SU-DHL-6 (cell line): ENCODE measurements at regions not wholly inside any gene's neighbourhood (a gene's known extent, or its start where the extent isn't known, plus 50 kb on each side); places are given as distances from the start of the nearest gene placed in this dataset.

Experiments
- H2AFZ ChIP-seq: fragments of 200-600 bp; sonication (generic); 2 replicates; pipeline ENCODE4 v1.6.1; 2014; ENCODE audit warnings: low read depth, mild to moderate bottlenecking, moderate library complexity, mixed read lengths, antibody characterized with exemption, low read length; ENCODE audit not compliant: severe bottlenecking
- H3F3A ChIP-seq: fragments of 200-600 bp; shearing (Covaris generic); 2 replicates; pipeline ENCODE4 v1.6.0; 2016; ENCODE audit warnings: antibody characterized with exemption, mild to moderate bottlenecking; ENCODE audit not compliant: insufficient read depth
- H3K27ac ChIP-seq: fragments of 200-600 bp; sonication (generic); 2 replicates; pipeline ENCODE4 v1.5.1; 2016; ENCODE audit warnings: low read depth, mild to moderate bottlenecking, low read length, moderate library complexity, mixed read lengths
- H3K27me3 ChIP-seq: fragments of 200-600 bp; sonication (generic), shearing (Covaris generic); 2 replicates; pipeline ENCODE4 v1.6.0; 2014; ENCODE audit warnings: mild to moderate bottlenecking, low read length
- H3K36me3 ChIP-seq: fragments of 200-600 bp; sonication (generic); 2 replicates; pipeline ENCODE4 v1.6.1; 2014; ENCODE audit warnings: mild to moderate bottlenecking, low read length, mixed read lengths
- H3K4me2 ChIP-seq: fragments of 300-600, 200-600 bp; shearing (Covaris generic), sonication (generic); 2 replicates; pipeline ENCODE4 v1.6.0; 2014; ENCODE audit warnings: low read length, low read depth, mild to moderate bottlenecking; ENCODE audit not compliant: poor library complexity, severe bottlenecking
- H3K4me3 ChIP-seq: fragments of 200-600 bp; sonication (generic); 2 replicates; pipeline ENCODE4 v1.5.1; 2014; ENCODE audit warnings: antibody characterized with exemption, low read length, mild to moderate bottlenecking, mixed read lengths; ENCODE audit not compliant: insufficient read depth, poor library complexity, severe bottlenecking
- H3K79me2 ChIP-seq: fragments of 200-600 bp; sonication (generic); 2 replicates; pipeline ENCODE4 v1.6.1; 2014; ENCODE audit warnings: mild to moderate bottlenecking, low read length, moderate library complexity; ENCODE audit not compliant: insufficient read depth
- H3K9ac ChIP-seq: fragments of 200-600 bp; sonication (generic); 2 replicates; pipeline ENCODE4 v1.7.0; 2014; ENCODE audit warnings: mild to moderate bottlenecking, low read length
- H3K9me2 ChIP-seq: fragments of 200-600 bp; sonication (generic); replicated peaks from 2 replicates; pipeline ENCODE4 v1.6.1; 2014; ENCODE audit warnings: low read length; ENCODE audit not compliant: insufficient read depth
- H3K9me3 ChIP-seq: fragments of 200-600 bp; sonication (generic); 2 replicates; pipeline ENCODE4 v1.6.1; 2014; ENCODE audit warnings: low read length, mixed read lengths; ENCODE audit not compliant: insufficient read depth
- H4K20me1 ChIP-seq: fragments of 200-600 bp; sonication (generic); 2 replicates; pipeline ENCODE4 v1.6.1; 2014; ENCODE audit warnings: low read depth, mild to moderate bottlenecking, antibody characterized with exemption, low read length, moderate library complexity, mixed read lengths
- EZH2phosphoT487 ChIP-seq: fragments of 200-600 bp; sonication (generic), shearing (Covaris generic); conservative IDR thresholded peaks from 2 replicates; pipeline ENCODE4 v1.6.1; 2018; ENCODE audit warnings: mild to moderate bottlenecking, antibody characterized with exemption, low read length, moderate library complexity, mixed read lengths
- TF ChIP-seq, protein P1 (sequence below): fragments of 200-600 bp; sonication (generic); IDR thresholded peaks from one replicate; pipeline ENCODE4 v1.5.1; 2017; ENCODE audit warnings: antibody characterized with exemption, mild to moderate bottlenecking, low read length, moderate library complexity; ENCODE audit not compliant: insufficient read depth, poor library complexity, severe bottlenecking

DNA sequence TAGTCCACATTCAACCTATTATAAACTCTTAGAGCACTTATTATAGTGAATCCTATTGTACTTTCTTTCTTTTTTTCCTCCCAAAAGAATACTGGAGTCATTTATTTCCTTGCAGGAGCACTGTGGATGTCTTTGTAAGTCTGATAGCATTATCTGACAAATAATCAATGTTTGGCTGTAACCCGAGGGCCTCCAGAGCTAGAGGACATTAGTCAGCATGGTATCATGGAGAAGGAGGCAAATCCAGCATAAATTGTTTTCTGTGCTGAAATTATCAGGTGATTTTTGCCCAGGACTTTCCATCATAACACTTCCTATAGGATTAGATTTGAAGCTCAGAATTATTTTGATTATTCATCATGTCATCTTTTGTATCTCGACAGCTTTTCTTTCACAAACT lies 551.0 kb downstream of the ZNF608 start:
- Histone ChIP-seq H3K4me2 (no peak overlapping the region), H3K4me3 (no peak overlapping the region), H3F3A (no peaks in the 10 kb centered on the region), H3K36me3 (no peaks in the 10 kb centered on the region), H3K9ac (no peak overlapping the region), H3K9me2 (no peaks in the 10 kb centered on the region), H4K20me1 (no peaks in the 10 kb centered on the region), H3K9me3 (no peaks in the 10 kb centered on the region), H3K27ac (no peak overlapping the region), H2AFZ (no peak overlapping the region), H3K79me2 (no peaks in the 10 kb centered on the region), H3K27me3 (no peaks in the 10 kb centered on the region)
- TF ChIP-seq, protein P1, sequence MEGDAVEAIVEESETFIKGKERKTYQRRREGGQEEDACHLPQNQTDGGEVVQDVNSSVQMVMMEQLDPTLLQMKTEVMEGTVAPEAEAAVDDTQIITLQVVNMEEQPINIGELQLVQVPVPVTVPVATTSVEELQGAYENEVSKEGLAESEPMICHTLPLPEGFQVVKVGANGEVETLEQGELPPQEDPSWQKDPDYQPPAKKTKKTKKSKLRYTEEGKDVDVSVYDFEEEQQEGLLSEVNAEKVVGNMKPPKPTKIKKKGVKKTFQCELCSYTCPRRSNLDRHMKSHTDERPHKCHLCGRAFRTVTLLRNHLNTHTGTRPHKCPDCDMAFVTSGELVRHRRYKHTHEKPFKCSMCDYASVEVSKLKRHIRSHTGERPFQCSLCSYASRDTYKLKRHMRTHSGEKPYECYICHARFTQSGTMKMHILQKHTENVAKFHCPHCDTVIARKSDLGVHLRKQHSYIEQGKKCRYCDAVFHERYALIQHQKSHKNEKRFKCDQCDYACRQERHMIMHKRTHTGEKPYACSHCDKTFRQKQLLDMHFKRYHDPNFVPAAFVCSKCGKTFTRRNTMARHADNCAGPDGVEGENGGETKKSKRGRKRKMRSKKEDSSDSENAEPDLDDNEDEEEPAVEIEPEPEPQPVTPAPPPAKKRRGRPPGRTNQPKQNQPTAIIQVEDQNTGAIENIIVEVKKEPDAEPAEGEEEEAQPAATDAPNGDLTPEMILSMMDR = no peak
- no peak for TF ChIP-seq EZH2phosphoT487

DNA sequence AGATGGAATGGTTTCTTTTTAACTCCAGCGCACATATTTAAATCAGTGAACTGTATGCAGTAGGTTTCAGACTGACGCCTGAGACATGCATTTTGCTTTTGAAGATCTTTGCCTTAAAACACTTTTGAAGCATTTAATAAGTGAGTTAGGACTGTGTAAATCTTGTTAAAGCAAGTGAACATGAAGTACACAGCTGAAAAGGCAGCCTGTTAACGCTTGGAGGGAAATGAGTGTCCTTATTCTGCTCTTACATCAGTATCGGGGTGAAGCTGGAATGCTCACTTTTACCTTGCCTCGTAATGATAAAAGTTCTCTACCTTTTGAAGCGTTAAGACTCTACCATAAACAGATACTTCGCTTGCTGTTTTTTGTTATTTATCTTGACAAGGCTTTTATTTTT lies 552.2 kb downstream of the ZNF608 start:
- H3K9ac ChIP-seq = no peak overlapping the region
- H3K9me2 ChIP-seq = no peaks in the 10 kb centered on the region
- no peaks in the 10 kb centered on the region for H3K9me3 ChIP-seq
- H3F3A ChIP-seq = no peaks in the 10 kb centered on the region
- H3K79me2 ChIP-seq = no peaks in the 10 kb centered on the region
- no peaks in the 10 kb centered on the region for H3K36me3 ChIP-seq
- H3K27me3 ChIP-seq = no peaks in the 10 kb centered on the region
- H3K4me2 ChIP-seq = no peak overlapping the region
- no peak overlapping the region for H3K4me3 ChIP-seq
- TF ChIP-seq EZH2phosphoT487 = no peak
- TF ChIP-seq, protein P1 = no peak
- H2AFZ ChIP-seq = no peak overlapping the region
- no peaks in the 10 kb centered on the region for H4K20me1 ChIP-seq
- H3K27ac ChIP-seq = no peak overlapping the region

DNA sequence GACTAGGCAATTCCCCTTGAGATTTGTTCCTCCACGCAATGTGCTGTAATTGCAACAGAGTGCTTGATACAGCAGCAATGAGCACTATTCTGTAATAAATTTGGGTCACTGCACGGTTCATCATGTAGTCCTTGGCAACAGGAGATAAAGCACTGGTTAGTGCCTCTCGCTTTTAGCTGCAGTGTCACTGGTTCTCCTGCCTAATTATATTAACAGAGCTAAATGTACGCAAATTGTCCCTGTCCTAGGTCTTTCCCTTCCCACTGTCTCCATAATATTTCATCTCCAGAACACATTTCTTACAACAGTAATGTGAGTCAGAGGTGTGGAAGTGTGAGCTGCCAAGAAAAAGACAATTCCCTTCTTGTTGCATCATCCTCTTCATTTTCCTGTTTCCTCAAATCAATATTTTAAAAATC lies 553.1 kb downstream of the ZNF608 start:
- Histone ChIP-seq H3K36me3 (no peaks in the 10 kb centered on the region), H3K4me2 (no peak overlapping the region), H3K27ac (no peak overlapping the region), H3K9me3 (no peaks in the 10 kb centered on the region), H3K27me3 (no peaks in the 10 kb centered on the region), H3K9me2 (no peaks in the 10 kb centered on the region), H3F3A (no peaks in the 10 kb centered on the region), H4K20me1 (no peaks in the 10 kb centered on the region), H2AFZ (no peak overlapping the region), H3K9ac (no peak overlapping the region), H3K79me2 (no peaks in the 10 kb centered on the region), H3K4me3 (no peak overlapping the region)
- TF ChIP-seq, protein P1 = no peak
- no peak for TF ChIP-seq EZH2phosphoT487
